Right lobe of liver (tissue), 4 donors: ENCODE measurements at regions not wholly inside any gene's neighbourhood (a gene's known extent, or its start where the extent isn't known, plus 50 kb on each side); places are given as distances from the start of the nearest gene placed in this dataset.

ENCODE experiments used
- CTCF ChIP-seq, 4 donors: fragments of 200-600 bp in 3 of 4; fragments of 450-650 bp in 1 of 4; IDR thresholded peaks; one replicate each; pipeline versions ENCODE4 v1.5.1 to v1.8.0; 2016 to 2022; ENCODE audit warnings: antibody characterized with exemption in 4 of 4, mild to moderate bottlenecking in 2 of 4
- POLR2A ChIP-seq: fragments of 450-650 bp; IDR thresholded peaks from one replicate; pipeline ENCODE4 v1.6.1; 2017; ENCODE audit warnings: antibody characterized with exemption, mild to moderate bottlenecking
- donor health status: DM: no; HTN: no; CAD: no.
- donor health status: DM: no; HTN: no; CAD: no.
- donor health status: DM: no; HTN: yes; CAD: no.

- no peak for TF ChIP-seq CTCF (IDR thresholded peaks at IDR 0.05)
- no peak for TF ChIP-seq POLR2A
These were observed 149.9 kb downstream of the IBTK start for GRCh38 chr6:82097676-82098075.
